GM18502 (cell line): ENCODE measurements at regions not wholly inside any gene's neighbourhood (a gene's known extent, or its start where the extent isn't known, plus 50 kb on each side); places are given as distances from the start of the nearest gene placed in this dataset.
A peak's percentile ranks its signal among the peaks of the same experiment; 100 is the strongest.
"Not testable (repeated sequence)": the region's sequence is repeated elsewhere in the genome, so short reads cannot be mapped to it uniquely, and the experiment has no call there.

Experiments
- ATAC-seq: cut with Tn5 transposase; IDR thresholded peaks from one replicate; pipeline ENCODE4 v1.9.1; 2021; ENCODE audit warnings: mild to moderate bottlenecking; ENCODE audit not compliant: unreplicated experiment, poor library complexity

GRCh38 chr10:29804025-29804852 is 169.5 kb upstream of the SVIL start:
- no peak for ATAC-seq

- no peak for ATAC-seq
Measured at GRCh38 chr10:29802171-29802570, 167.4 kb upstream of the SVIL start.

- ATAC-seq: no peak
Measured at GRCh38 chr10:29798921-29799690, 164.3 kb upstream of the SVIL start.

- ATAC-seq: no peak
Measured at GRCh38 chr10:29797616-29798015, 162.8 kb upstream of the SVIL start.

- ATAC-seq: no peak
Measured at GRCh38 chr10:29795850-29796249, 161.1 kb upstream of the SVIL start.

GRCh38 chr10:29794776-29795611 is 160.2 kb upstream of the SVIL start:
- no peak for ATAC-seq

- ATAC-seq: no peak
Measured at GRCh38 chr10:29791773-29792172, 157.0 kb upstream of the SVIL start.

- no peak for ATAC-seq
Measured at GRCh38 chr10:29790207-29790606, 155.4 kb upstream of the SVIL start.

- ATAC-seq: no peak
Measured at GRCh38 chr10:29788113-29788512, 153.3 kb upstream of the SVIL start.

GRCh38 chr10:29785701-29786100 is 150.9 kb upstream of the SVIL start:
- no peak for ATAC-seq

- no peak for ATAC-seq
Measured at GRCh38 chr10:29784175-29784773, 149.5 kb upstream of the SVIL start.

GRCh38 chr10:29783201-29783947 is 148.6 kb upstream of the SVIL start:
- ATAC-seq: peak; percentile 66

GRCh38 chr10:29780639-29781038 is 145.9 kb upstream of the SVIL start:
- no peak for ATAC-seq

GRCh38 chr10:29780096-29780495 is 145.3 kb upstream of the SVIL start:
- ATAC-seq: no peak

- no peak for ATAC-seq
Measured at GRCh38 chr10:29776246-29776645, 141.5 kb upstream of the SVIL start.

- no peak for ATAC-seq
Measured at GRCh38 chr10:29774475-29774874, 139.7 kb upstream of the SVIL start.

GRCh38 chr10:29773675-29774091 is 138.9 kb upstream of the SVIL start:
- ATAC-seq: no peak

GRCh38 chr10:29772403-29772802 is 137.6 kb upstream of the SVIL start:
- ATAC-seq: no peak

- no peak for ATAC-seq
Measured at GRCh38 chr10:29771376-29771775, 136.6 kb upstream of the SVIL start.

GRCh38 chr10:29769277-29769676 is 134.5 kb upstream of the SVIL start:
- not testable (repeated sequence) for ATAC-seq
